ENCODE measurements at regions not wholly inside any gene's neighbourhood (a gene's known extent, or its start where the extent isn't known, plus 50 kb on each side); places are given as distances from the start of the nearest gene placed in this dataset.

- no peak for TF ChIP-seq SP1 (CRISPR knock-in tag; conservative IDR thresholded peaks at IDR 0.05)
- no peak for TF ChIP-seq E2F4 (CRISPR knock-in tag; IDR thresholded peaks at IDR 0.05; ENCODE audit: borderline replicate concordance, low read depth)
- TF ChIP-seq CTCF (IDR thresholded peaks at IDR 0.05) = no peak
- no peak for TF ChIP-seq ATF3 (CRISPR knock-in tag; conservative IDR thresholded peaks at IDR 0.05)
Observed at GRCh38 chr10:4606856-4607636, 219.0 kb upstream of the AKR1E2 start.
